ENCODE measurements at regions not wholly inside any gene's neighbourhood (a gene's known extent, or its start where the extent isn't known, plus 50 kb on each side); places are given as distances from the start of the nearest gene placed in this dataset.

GRCh38 chr1:70843452-70843851 is 204.2 kb downstream of the PTGER3 start:
- H3K9me3 Mint-ChIP-seq: peaks cover 3 to 16% (median 5%) of the 10 kb centered on the region in 6 donors

GRCh38 chr1:70847013-70847412 is 200.6 kb downstream of the PTGER3 start:
- DNase-seq: no peak
- peaks cover 3 to 26% (median 14%) of the 10 kb centered on the region in 6 donors for H3K9me3 Mint-ChIP-seq
- H3K36me3 Mint-ChIP-seq: peaks cover 0 to 8% (median 4%) of the 10 kb centered on the region in 3 donors
- no peak overlapping the region for H3K27ac Mint-ChIP-seq
- no peak overlapping the region for H3K4me3 Mint-ChIP-seq
- peaks cover 0 to 7% (median 7%) of the 10 kb centered on the region in 3 donors for H3K27me3 Mint-ChIP-seq (ENCODE audit: low read depth in 3 of 3)
- H3K4me1 Mint-ChIP-seq: no peaks in the 10 kb centered on the region

More at GRCh38 chr1:70843452-70843851, 204.2 kb downstream of the PTGER3 start:
- no peak overlapping the region for H3K27ac Mint-ChIP-seq
- DNase-seq: no peak
- peaks cover 0 to 4% (median 0%) of the 10 kb centered on the region in 3 donors for H3K36me3 Mint-ChIP-seq
- peaks cover 0 to 3% (median 0%) of the 10 kb centered on the region in 3 donors for H3K27me3 Mint-ChIP-seq (ENCODE audit: low read depth in 3 of 3)
- H3K4me1 Mint-ChIP-seq: no peaks in the 10 kb centered on the region
- no peak overlapping the region for H3K4me3 Mint-ChIP-seq

- DNase-seq: no peak
- Mint-ChIP-seq H3K27me3 (ENCODE audit: low read depth in 3 of 3) (peaks cover 0 to 16% (median 7%) of the 10 kb centered on the region in 3 donors), H3K36me3 (peaks cover 0 to 4% (median 4%) of the 10 kb centered on the region in 3 donors), H3K4me3 (no peak overlapping the region), H3K9me3 (peaks cover 0 to 19% (median 6%) of the 10 kb centered on the region in 6 donors), H3K27ac (no peak overlapping the region), H3K4me1 (no peaks in the 10 kb centered on the region)
Observed at GRCh38 chr1:70855203-70855602, 192.4 kb downstream of the PTGER3 start.

GRCh38 chr1:70856201-70856600 is 191.4 kb downstream of the PTGER3 start:
- peaks cover 0 to 12% (median 3%) of the 10 kb centered on the region in 6 donors for H3K9me3 Mint-ChIP-seq

GRCh38 chr1:70863239-70863638 is 184.4 kb downstream of the PTGER3 start:
- H3K9me3 Mint-ChIP-seq: peaks cover 0 to 3% (median 0%) of the 10 kb centered on the region in 6 donors
- no peak overlapping the region for H3K27ac Mint-ChIP-seq
- peaks cover 0 to 5% (median 0%) of the 10 kb centered on the region in 3 donors for H3K36me3 Mint-ChIP-seq
- H3K27me3 Mint-ChIP-seq (ENCODE audit: low read depth in 3 of 3): peaks cover 3 to 13% (median 4%) of the 10 kb centered on the region in 3 donors
- no peak for DNase-seq
- H3K4me3 Mint-ChIP-seq: no peak overlapping the region
- peaks cover 26 to 33% of the 10 kb centered on the region in 2 donors for H3K4me1 Mint-ChIP-seq

More at GRCh38 chr1:70856201-70856600, 191.4 kb downstream of the PTGER3 start:
- H3K36me3 Mint-ChIP-seq: peaks cover 0 to 1% (median 1%) of the 10 kb centered on the region in 3 donors
- no peak overlapping the region for H3K4me3 Mint-ChIP-seq
- no peak overlapping the region for H3K27ac Mint-ChIP-seq
- H3K4me1 Mint-ChIP-seq: no peaks in the 10 kb centered on the region
- DNase-seq: no peak
- peaks cover 0 to 13% (median 4%) of the 10 kb centered on the region in 3 donors for H3K27me3 Mint-ChIP-seq (ENCODE audit: low read depth in 3 of 3)

- peaks cover 3 to 5% (median 4%) of the 10 kb centered on the region in 3 donors for H3K27me3 Mint-ChIP-seq (ENCODE audit: low read depth in 3 of 3)
- no peak overlapping the region for H3K27ac Mint-ChIP-seq
- peaks cover 0 to 7% (median 0%) of the 10 kb centered on the region in 3 donors for H3K36me3 Mint-ChIP-seq
- H3K9me3 Mint-ChIP-seq: peaks cover 0 to 3% (median 0%) of the 10 kb centered on the region in 6 donors
- no peak overlapping the region for H3K4me3 Mint-ChIP-seq
- no peak for DNase-seq
- peaks cover 28 to 40% of the 10 kb centered on the region in 2 donors for H3K4me1 Mint-ChIP-seq
Observed at GRCh38 chr1:70864302-70864701, 183.3 kb downstream of the PTGER3 start.

GRCh38 chr1:70866542-70867264 is 180.9 kb downstream of the PTGER3 start:
- H3K36me3 Mint-ChIP-seq: peaks cover 0 to 8% (median 0%) of the 10 kb centered on the region in 3 donors
- peaks cover 28 to 40% of the 10 kb centered on the region in 2 donors for H3K4me1 Mint-ChIP-seq
- peaks cover 0 to 6% (median 0%) of the 10 kb centered on the region in 6 donors for H3K9me3 Mint-ChIP-seq
- H3K27ac Mint-ChIP-seq: peak overlapping the region in 1 of 6 donors; percentile 1
- peaks cover 3 to 7% (median 3%) of the 10 kb centered on the region in 3 donors for H3K27me3 Mint-ChIP-seq (ENCODE audit: low read depth in 3 of 3)
- peak overlapping the region in 3 of 5 donors; percentile 27 to 74 (median 57) for H3K4me3 Mint-ChIP-seq
- peak; percentile 2 to 22 (median 3) for DNase-seq

- H3K27ac Mint-ChIP-seq: no peak overlapping the region
- no peak overlapping the region for H3K4me3 Mint-ChIP-seq
- H3K27me3 Mint-ChIP-seq (ENCODE audit: low read depth in 3 of 3): peaks cover 0 to 5% (median 2%) of the 10 kb centered on the region in 3 donors
- peaks cover 0 to 6% (median 0%) of the 10 kb centered on the region in 6 donors for H3K9me3 Mint-ChIP-seq
- no peak for DNase-seq
- H3K36me3 Mint-ChIP-seq: peaks cover 0 to 4% (median 0%) of the 10 kb centered on the region in 3 donors
- H3K4me1 Mint-ChIP-seq: peaks cover 11 to 21% of the 10 kb centered on the region in 2 donors
Observed at GRCh38 chr1:70871790-70872189, 175.8 kb downstream of the PTGER3 start.

GRCh38 chr1:70874063-70874462 is 173.6 kb downstream of the PTGER3 start:
- no peak overlapping the region for H3K4me3 Mint-ChIP-seq
- H3K27ac Mint-ChIP-seq: no peak overlapping the region
- no peaks in the 10 kb centered on the region for H3K4me1 Mint-ChIP-seq
- DNase-seq: no peak
- peaks cover 0 to 4% (median 0%) of the 10 kb centered on the region in 3 donors for H3K36me3 Mint-ChIP-seq
- H3K9me3 Mint-ChIP-seq: peaks cover 0 to 9% (median 0%) of the 10 kb centered on the region in 6 donors
- peaks cover 0 to 5% (median 4%) of the 10 kb centered on the region in 3 donors for H3K27me3 Mint-ChIP-seq (ENCODE audit: low read depth in 3 of 3)

GRCh38 chr1:70874818-70875217 is 172.8 kb downstream of the PTGER3 start:
- peaks cover 0 to 14% (median 0%) of the 10 kb centered on the region in 6 donors for H3K9me3 Mint-ChIP-seq
- H3K27me3 Mint-ChIP-seq (ENCODE audit: low read depth in 3 of 3): peaks cover 0 to 5% (median 5%) of the 10 kb centered on the region in 3 donors
- peaks cover 0 to 3% (median 0%) of the 10 kb centered on the region in 3 donors for H3K36me3 Mint-ChIP-seq
- DNase-seq: no peak
- H3K4me1 Mint-ChIP-seq: no peaks in the 10 kb centered on the region
- no peak overlapping the region for H3K4me3 Mint-ChIP-seq
- no peak overlapping the region for H3K27ac Mint-ChIP-seq

- H3K36me3 Mint-ChIP-seq: peaks cover 0 to 3% (median 0%) of the 10 kb centered on the region in 3 donors
- H3K9me3 Mint-ChIP-seq: peaks cover 0 to 12% (median under 1%) of the 10 kb centered on the region in 6 donors
- H3K4me3 Mint-ChIP-seq: no peak overlapping the region
- H3K4me1 Mint-ChIP-seq: no peaks in the 10 kb centered on the region
- no peak overlapping the region for H3K27ac Mint-ChIP-seq
- DNase-seq: no peak
- peaks cover 2 to 7% (median 3%) of the 10 kb centered on the region in 3 donors for H3K27me3 Mint-ChIP-seq (ENCODE audit: low read depth in 3 of 3)
Observed at GRCh38 chr1:70877343-70877742, 170.3 kb downstream of the PTGER3 start.

GRCh38 chr1:70887936-70888335 is 159.7 kb downstream of the PTGER3 start:
- Mint-ChIP-seq H3K27me3 (ENCODE audit: low read depth in 3 of 3) (peaks cover 5 to 9% (median 5%) of the 10 kb centered on the region in 3 donors), H3K27ac (no peak overlapping the region), H3K9me3 (peaks cover 0 to 3% (median 0%) of the 10 kb centered on the region in 6 donors), H3K4me3 (no peak overlapping the region), H3K4me1 (no peaks in the 10 kb centered on the region), H3K36me3 (no peaks in the 10 kb centered on the region)
- DNase-seq: no peak

- Mint-ChIP-seq H3K36me3 (no peaks in the 10 kb centered on the region), H3K9me3 (peaks cover 0 to 3% (median 0%) of the 10 kb centered on the region in 6 donors), H3K27ac (no peak overlapping the region), H3K27me3 (ENCODE audit: low read depth in 3 of 3) (peaks cover 5 to 9% (median 5%) of the 10 kb centered on the region in 3 donors), H3K4me1 (no peaks in the 10 kb centered on the region), H3K4me3 (no peak overlapping the region)
- no peak for DNase-seq
Observed at GRCh38 chr1:70888722-70889121, 158.9 kb downstream of the PTGER3 start.

GRCh38 chr1:70890408-70890807 is 157.2 kb downstream of the PTGER3 start:
- no peak overlapping the region for H3K4me3 Mint-ChIP-seq
- H3K36me3 Mint-ChIP-seq: no peaks in the 10 kb centered on the region
- no peak overlapping the region for H3K27ac Mint-ChIP-seq
- no peak for DNase-seq
- H3K27me3 Mint-ChIP-seq (ENCODE audit: low read depth in 3 of 3): peaks cover 5 to 11% (median 5%) of the 10 kb centered on the region in 3 donors
- H3K9me3 Mint-ChIP-seq: peaks cover 0 to 3% (median 0%) of the 10 kb centered on the region in 6 donors
- H3K4me1 Mint-ChIP-seq: peaks cover 7 to 8% of the 10 kb centered on the region in 2 donors
